HEK293 (cell line): ENCODE measurements at regions not wholly inside any gene's neighbourhood (a gene's known extent, or its start where the extent isn't known, plus 50 kb on each side); places are given as distances from the start of the nearest gene placed in this dataset.

Source experiments
- CTCF ChIA-PET: fragments of 350-600 bp; formaldehyde crosslinking; extraction: SDS; loops from one replicate; lab custom pipeline; 2021; ENCODE audit warnings: antibody characterized with exemption; lab: Yijun Ruan, JAX
- POLR2A ChIA-PET: fragments of 300-600 bp; formaldehyde crosslinking; extraction: SDS; loops from one replicate; lab custom pipeline; 2020; ENCODE audit warnings: antibody characterized with exemption, inconsistent platforms; lab: Yijun Ruan, JAX
- H3K27ac ChIP-seq: fragments of 200-500 bp; sonication (Bioruptor generic); 2 replicates; pipeline ENCODE4 v1.5.1; 2014; ENCODE audit warnings: low read depth, low read length, control low read depth, inconsistent platforms; ENCODE audit errors: extremely low read depth
- H3K36me3 ChIP-seq, 2 experiments: fragments of 200-500 bp in 1 of 2; sonication (Bioruptor generic) in 1 of 2; 1 replicate in 1 of 2; 2 replicates in 1 of 2; pipeline ENCODE4 v1.5.1; 2014 to 2017; ENCODE audit warnings: inconsistent platforms in 2 of 2, low read length in 2 of 2; ENCODE audit not compliant: control insufficient read depth in 2 of 2, insufficient read depth in 1 of 2
- H3K4me1 ChIP-seq: fragments of 200-500 bp; sonication (Bioruptor generic); 2 replicates; pipeline ENCODE4 v1.5.1; 2014; ENCODE audit warnings: mild to moderate bottlenecking, low read length, inconsistent platforms; ENCODE audit not compliant: control insufficient read depth, insufficient read depth
- H3K4me3 ChIP-seq: 2 replicates; pipeline ENCODE4 v1.5.1; 2011; ENCODE audit warnings: low read depth, mild to moderate bottlenecking, control low read depth, low read length, moderate library complexity
- H3K9me3 ChIP-seq: fragments of 200-500 bp; sonication (Bioruptor generic); 2 replicates; pipeline ENCODE4 v1.5.1; 2014; ENCODE audit warnings: low read depth, low read length, inconsistent platforms; ENCODE audit not compliant: control insufficient read depth, insufficient read depth
- GLI4 ChIP-seq: fragments of 450-650 bp; formaldehyde crosslinking; IDR thresholded peaks from 2 replicates; pipeline ENCODE4 v1.5.1; 2016; ENCODE audit warnings: missing biosample characterization, missing genetic modification characterization
- REPIN1 ChIP-seq: fragments of 450-650 bp; formaldehyde crosslinking; IDR thresholded peaks from 2 replicates; pipeline ENCODE4 v1.5.1; 2017; ENCODE audit warnings: missing biosample characterization, missing genetic modification characterization, low read depth
- SCRT2 ChIP-seq: fragments of 450-650 bp; formaldehyde crosslinking; IDR thresholded peaks from 2 replicates; pipeline ENCODE4 v1.5.1; 2016; ENCODE audit warnings: missing biosample characterization, missing genetic modification characterization
- SETDB1 ChIP-seq: IDR thresholded peaks from one replicate; pipeline ENCODE4 v1.6.1; 2017; ENCODE audit warnings: mild to moderate bottlenecking, low read length, moderate library complexity, mixed read lengths; ENCODE audit not compliant: insufficient read length
- TRIM28 ChIP-seq: IDR thresholded peaks from 2 replicates; pipeline ENCODE4 v1.6.1; 2011; ENCODE audit warnings: low read length, control low read depth, borderline replicate concordance
- ZBTB10 ChIP-seq: fragments of 450-650 bp; formaldehyde crosslinking; IDR thresholded peaks from 2 replicates; pipeline ENCODE4 v1.5.1; 2016; ENCODE audit warnings: missing biosample characterization, missing genetic modification characterization
- ZNF112 ChIP-seq: fragments of 450-650 bp; formaldehyde crosslinking; IDR thresholded peaks from 2 replicates; pipeline ENCODE4 v1.5.0; 2017; ENCODE audit warnings: missing biosample characterization, missing genetic modification characterization
- ZNF114 ChIP-seq: fragments of 450-650 bp; formaldehyde crosslinking; IDR thresholded peaks from 2 replicates; pipeline ENCODE4 v1.5.0; 2017; ENCODE audit warnings: missing biosample characterization, missing genetic modification characterization
- ZNF175 ChIP-seq: fragments of 450-650 bp; formaldehyde crosslinking; IDR thresholded peaks from 2 replicates; pipeline ENCODE4 v1.5.1; 2016; ENCODE audit warnings: missing biosample characterization, missing genetic modification characterization
- ZNF221 ChIP-seq: fragments of 450-650 bp; formaldehyde crosslinking; IDR thresholded peaks from 2 replicates; pipeline ENCODE4 v1.5.1; 2017; ENCODE audit warnings: missing biosample characterization, missing genetic modification characterization, borderline replicate concordance
- ZNF324 ChIP-seq: fragments of 450-650 bp; formaldehyde crosslinking; IDR thresholded peaks from 2 replicates; pipeline ENCODE4 v1.5.1; 2016; ENCODE audit warnings: missing biosample characterization, missing genetic modification characterization
- ZNF585B ChIP-seq: fragments of 450-650 bp; formaldehyde crosslinking; IDR thresholded peaks from 2 replicates; pipeline ENCODE4 v1.5.1; 2016; ENCODE audit warnings: missing biosample characterization, missing genetic modification characterization
- ZNF596 ChIP-seq: fragments of 450-650 bp; IDR thresholded peaks from 2 replicates; pipeline ENCODE4 v1.5.0; 2018; ENCODE audit warnings: missing biosample characterization, mild to moderate bottlenecking, missing genetic modification characterization, moderate library complexity
- ZNF610 ChIP-seq: fragments of 450-650 bp; formaldehyde crosslinking; IDR thresholded peaks from 2 replicates; pipeline ENCODE4 v1.5.1; 2016; ENCODE audit warnings: missing biosample characterization, missing genetic modification characterization, borderline replicate concordance
- ZNF626 ChIP-seq: fragments of 450-650 bp; sonication (Bioruptor Pico); formaldehyde crosslinking; IDR thresholded peaks from 2 replicates; pipeline ENCODE4 v1.5.1; 2018; ENCODE audit warnings: missing biosample characterization, missing genetic modification characterization, inconsistent platforms
- ZNF664 ChIP-seq: fragments of 450-650 bp; formaldehyde crosslinking; IDR thresholded peaks from 2 replicates; pipeline ENCODE4 v1.5.1; 2016; ENCODE audit warnings: missing biosample characterization, missing genetic modification characterization
- ZNF707 ChIP-seq: fragments of 450-650 bp; formaldehyde crosslinking; IDR thresholded peaks from 2 replicates; pipeline ENCODE4 v1.5.1; 2016; ENCODE audit warnings: missing biosample characterization, missing genetic modification characterization
- ZNF747 ChIP-seq: fragments of 450-650 bp; formaldehyde crosslinking; IDR thresholded peaks from 2 replicates; pipeline ENCODE4 v1.5.1; 2016; ENCODE audit warnings: missing biosample characterization, missing genetic modification characterization
- ZSCAN16 ChIP-seq: fragments of 450-650 bp; formaldehyde crosslinking; IDR thresholded peaks from 2 replicates; pipeline ENCODE4 v1.5.1; 2016; ENCODE audit warnings: missing biosample characterization, missing genetic modification characterization
- TF ChIP-seq, protein P1 (sequence below): fragments of 450-650 bp; formaldehyde crosslinking; IDR thresholded peaks from 2 replicates; pipeline ENCODE4 v1.5.1; 2017; ENCODE audit warnings: missing biosample characterization, missing genetic modification characterization
- TF ChIP-seq, protein P2 (sequence below): fragments of 450-650 bp; formaldehyde crosslinking; IDR thresholded peaks from 2 replicates; pipeline ENCODE4 v1.5.1; 2016; ENCODE audit warnings: missing biosample characterization, missing genetic modification characterization, borderline replicate concordance
- TF ChIP-seq, protein P3 (sequence below): fragments of 450-650 bp; formaldehyde crosslinking; IDR thresholded peaks from 2 replicates; pipeline ENCODE4 v1.5.1; 2016; ENCODE audit warnings: missing biosample characterization, missing genetic modification characterization
- TF ChIP-seq, protein P4 (sequence below): fragments of 450-650 bp; formaldehyde crosslinking; IDR thresholded peaks from 2 replicates; pipeline ENCODE4 v1.5.1; 2016; ENCODE audit warnings: missing biosample characterization, missing genetic modification characterization

DNA sequence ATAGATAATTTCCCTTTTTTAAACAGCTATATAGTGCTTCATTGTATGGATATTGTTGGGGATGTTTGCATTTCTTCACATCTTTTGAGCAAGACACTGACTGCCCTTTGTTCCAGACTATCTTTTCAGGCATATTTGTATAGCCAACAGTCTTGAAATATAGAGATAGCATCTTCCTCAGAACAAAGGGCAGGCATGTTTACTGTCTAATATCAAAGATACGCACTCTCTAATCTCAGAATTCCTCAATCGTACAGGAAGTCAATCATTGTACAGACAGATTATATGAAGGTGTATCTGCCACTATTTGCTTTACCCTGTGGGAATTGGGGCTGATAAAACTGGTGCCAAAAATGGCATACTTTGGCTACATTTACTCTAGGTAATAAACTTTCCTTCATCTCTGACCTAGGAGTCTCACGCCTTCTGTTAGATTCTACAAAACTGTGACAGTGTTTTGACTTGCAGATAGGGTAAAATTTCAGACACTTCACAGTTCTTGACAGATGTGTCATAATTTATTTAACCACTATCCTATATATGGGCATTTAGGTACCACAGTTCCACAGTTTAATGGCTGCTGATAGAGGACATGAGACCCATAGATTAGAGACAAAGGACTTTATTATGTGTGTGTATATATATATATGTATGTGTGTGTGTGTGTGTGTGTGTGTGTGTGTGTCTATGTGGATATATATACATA is 321.0 kb downstream of the IGSF11 start (continued):
- TF ChIP-seq ZNF664 (tag by site-specific recombination) (no peak), SCRT2 (no peak), ZNF610 (no peak), ZNF175 (tag by site-specific recombination) (no peak), ZNF114 (no peak), ZBTB10 (tag by site-specific recombination) (no peak), ZNF112 (no peak), ZNF324 (tag by site-specific recombination) (no peak), TRIM28 (no peak), ZNF585B (no peak), ZNF747 (no peak), ZNF221 (tag by site-specific recombination) (no peak)
- TF ChIP-seq, protein P1, sequence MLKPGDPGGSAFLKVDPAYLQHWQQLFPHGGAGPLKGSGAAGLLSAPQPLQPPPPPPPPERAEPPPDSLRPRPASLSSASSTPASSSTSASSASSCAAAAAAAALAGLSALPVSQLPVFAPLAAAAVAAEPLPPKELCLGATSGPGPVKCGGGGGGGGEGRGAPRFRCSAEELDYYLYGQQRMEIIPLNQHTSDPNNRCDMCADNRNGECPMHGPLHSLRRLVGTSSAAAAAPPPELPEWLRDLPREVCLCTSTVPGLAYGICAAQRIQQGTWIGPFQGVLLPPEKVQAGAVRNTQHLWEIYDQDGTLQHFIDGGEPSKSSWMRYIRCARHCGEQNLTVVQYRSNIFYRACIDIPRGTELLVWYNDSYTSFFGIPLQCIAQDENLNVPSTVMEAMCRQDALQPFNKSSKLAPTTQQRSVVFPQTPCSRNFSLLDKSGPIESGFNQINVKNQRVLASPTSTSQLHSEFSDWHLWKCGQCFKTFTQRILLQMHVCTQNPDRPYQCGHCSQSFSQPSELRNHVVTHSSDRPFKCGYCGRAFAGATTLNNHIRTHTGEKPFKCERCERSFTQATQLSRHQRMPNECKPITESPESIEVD (tag by site-specific recombination), result no peak

DNA sequence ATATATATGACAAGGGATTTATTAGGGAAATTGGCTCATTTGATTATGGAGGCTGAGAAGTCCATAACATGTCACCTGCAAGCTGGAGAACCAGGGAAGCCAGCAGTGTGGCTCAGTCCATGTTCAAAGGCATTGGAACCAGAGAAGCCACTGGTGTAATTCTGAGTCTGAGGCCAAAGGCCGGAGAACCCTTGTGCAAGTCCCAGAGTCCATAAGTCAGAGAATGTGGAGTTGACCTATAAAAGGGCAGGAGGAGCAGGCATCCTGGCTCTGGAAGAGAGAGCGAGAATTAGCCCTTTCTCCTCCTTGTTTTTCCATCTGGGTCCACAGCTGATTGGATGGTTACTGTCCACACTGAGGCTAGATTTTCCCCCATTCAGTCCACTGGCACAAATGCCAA is 319.8 kb downstream of the IGSF11 start:
- ChIA-PET CTCF (no interaction called here), POLR2A (no interaction called here)
- Histone ChIP-seq H3K9me3 (no peaks in the 10 kb centered on the region), H3K36me3 (no peaks in the 10 kb centered on the region), H3K27ac (no peak overlapping the region), H3K4me1 (no peaks in the 10 kb centered on the region), H3K4me3 (no peak overlapping the region)
- TF ChIP-seq, protein P2, sequence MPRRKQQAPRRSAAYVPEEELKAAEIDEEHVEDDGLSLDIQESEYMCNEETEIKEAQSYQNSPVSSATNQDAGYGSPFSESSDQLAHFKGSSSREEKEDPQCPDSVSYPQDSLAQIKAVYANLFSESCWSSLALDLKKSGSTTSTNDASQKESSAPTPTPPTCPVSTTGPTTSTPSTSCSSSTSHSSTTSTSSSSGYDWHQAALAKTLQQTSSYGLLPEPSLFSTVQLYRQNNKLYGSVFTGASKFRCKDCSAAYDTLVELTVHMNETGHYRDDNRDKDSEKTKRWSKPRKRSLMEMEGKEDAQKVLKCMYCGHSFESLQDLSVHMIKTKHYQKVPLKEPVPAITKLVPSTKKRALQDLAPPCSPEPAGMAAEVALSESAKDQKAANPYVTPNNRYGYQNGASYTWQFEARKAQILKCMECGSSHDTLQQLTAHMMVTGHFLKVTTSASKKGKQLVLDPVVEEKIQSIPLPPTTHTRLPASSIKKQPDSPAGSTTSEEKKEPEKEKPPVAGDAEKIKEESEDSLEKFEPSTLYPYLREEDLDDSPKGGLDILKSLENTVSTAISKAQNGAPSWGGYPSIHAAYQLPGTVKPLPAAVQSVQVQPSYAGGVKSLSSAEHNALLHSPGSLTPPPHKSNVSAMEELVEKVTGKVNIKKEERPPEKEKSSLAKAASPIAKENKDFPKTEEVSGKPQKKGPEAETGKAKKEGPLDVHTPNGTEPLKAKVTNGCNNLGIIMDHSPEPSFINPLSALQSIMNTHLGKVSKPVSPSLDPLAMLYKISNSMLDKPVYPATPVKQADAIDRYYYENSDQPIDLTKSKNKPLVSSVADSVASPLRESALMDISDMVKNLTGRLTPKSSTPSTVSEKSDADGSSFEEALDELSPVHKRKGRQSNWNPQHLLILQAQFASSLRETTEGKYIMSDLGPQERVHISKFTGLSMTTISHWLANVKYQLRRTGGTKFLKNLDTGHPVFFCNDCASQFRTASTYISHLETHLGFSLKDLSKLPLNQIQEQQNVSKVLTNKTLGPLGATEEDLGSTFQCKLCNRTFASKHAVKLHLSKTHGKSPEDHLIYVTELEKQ (tag by site-specific recombination), result no peak
- TF ChIP-seq ZNF664 (tag by site-specific recombination) (no peak), REPIN1 (tag by site-specific recombination) (no peak), GLI4 (tag by site-specific recombination) (no peak), ZSCAN16 (no peak), ZNF626 (tag by site-specific recombination) (no peak), ZNF585B (no peak), ZNF707 (tag by site-specific recombination) (no peak), SETDB1 (no peak), ZNF596 (no peak)
- TF ChIP-seq, protein P3, sequence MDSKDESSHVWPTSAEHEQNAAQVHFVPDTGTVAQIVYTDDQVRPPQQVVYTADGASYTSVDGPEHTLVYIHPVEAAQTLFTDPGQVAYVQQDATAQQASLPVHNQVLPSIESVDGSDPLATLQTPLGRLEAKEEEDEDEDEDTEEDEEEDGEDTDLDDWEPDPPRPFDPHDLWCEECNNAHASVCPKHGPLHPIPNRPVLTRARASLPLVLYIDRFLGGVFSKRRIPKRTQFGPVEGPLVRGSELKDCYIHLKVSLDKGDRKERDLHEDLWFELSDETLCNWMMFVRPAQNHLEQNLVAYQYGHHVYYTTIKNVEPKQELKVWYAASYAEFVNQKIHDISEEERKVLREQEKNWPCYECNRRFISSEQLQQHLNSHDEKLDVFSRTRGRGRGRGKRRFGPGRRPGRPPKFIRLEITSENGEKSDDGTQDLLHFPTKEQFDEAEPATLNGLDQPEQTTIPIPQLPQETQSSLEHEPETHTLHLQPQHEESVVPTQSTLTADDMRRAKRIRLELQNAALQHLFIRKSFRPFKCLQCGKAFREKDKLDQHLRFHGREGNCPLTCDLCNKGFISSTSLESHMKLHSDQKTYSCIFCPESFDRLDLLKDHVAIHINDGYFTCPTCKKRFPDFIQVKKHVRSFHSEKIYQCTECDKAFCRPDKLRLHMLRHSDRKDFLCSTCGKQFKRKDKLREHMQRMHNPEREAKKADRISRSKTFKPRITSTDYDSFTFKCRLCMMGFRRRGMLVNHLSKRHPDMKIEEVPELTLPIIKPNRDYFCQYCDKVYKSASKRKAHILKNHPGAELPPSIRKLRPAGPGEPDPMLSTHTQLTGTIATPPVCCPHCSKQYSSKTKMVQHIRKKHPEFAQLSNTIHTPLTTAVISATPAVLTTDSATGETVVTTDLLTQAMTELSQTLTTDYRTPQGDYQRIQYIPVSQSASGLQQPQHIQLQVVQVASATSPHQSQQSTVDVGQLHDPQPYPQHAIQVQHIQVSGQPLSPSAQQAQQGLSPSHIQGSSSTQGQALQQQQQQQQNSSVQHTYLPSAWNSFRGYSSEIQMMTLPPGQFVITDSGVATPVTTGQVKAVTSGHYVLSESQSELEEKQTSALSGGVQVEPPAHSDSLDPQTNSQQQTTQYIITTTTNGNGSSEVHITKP, result no peak
- TF ChIP-seq, protein P4, sequence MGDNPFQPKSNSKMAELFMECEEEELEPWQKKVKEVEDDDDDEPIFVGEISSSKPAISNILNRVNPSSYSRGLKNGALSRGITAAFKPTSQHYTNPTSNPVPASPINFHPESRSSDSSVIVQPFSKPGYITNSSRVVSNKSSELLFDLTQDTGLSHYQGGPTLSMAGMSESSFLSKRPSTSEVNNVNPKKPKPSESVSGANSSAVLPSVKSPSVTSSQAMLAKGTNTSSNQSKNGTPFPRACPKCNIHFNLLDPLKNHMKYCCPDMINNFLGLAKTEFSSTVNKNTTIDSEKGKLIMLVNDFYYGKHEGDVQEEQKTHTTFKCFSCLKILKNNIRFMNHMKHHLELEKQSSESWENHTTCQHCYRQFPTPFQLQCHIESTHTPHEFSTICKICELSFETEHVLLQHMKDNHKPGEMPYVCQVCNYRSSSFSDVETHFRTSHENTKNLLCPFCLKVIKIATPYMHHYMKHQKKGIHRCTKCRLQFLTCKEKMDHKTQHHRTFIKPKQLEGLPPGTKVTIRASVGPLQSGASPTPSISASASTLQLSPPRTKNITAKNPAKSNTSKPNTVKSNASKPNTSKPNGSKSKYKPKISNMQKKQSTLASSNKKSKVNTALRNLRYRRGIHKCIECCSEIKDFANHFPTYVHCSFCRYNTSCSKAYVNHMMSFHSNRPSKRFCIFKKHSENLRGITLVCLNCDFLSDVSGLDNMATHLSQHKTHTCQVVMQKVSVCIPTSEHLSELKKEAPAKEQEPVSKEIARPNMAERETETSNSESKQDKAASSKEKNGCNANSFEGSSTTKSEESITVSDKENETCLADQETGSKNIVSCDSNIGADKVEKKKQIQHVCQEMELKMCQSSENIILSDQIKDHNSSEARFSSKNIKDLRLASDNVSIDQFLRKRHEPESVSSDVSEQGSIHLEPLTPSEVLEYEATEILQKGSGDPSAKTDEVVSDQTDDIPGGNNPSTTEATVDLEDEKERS (tag by site-specific recombination), result no peak
